Jurkat, Clone E6-1 (cell line): ENCODE measurements at regions not wholly inside any gene's neighbourhood (a gene's known extent, or its start where the extent isn't known, plus 50 kb on each side); places are given as distances from the start of the nearest gene placed in this dataset.

Experiments used
- DNase-seq: peaks from one replicate; pipeline ENCODE4 v3.0.0-alpha.2; 2011; ENCODE audit warnings: low read depth, low spot score
- H3K4me3 ChIP-seq: 2 replicates; pipeline ENCODE4 v1.5.1; 2011; ENCODE audit warnings: mild to moderate bottlenecking, low read length, control low read depth, moderate library complexity

DNA sequence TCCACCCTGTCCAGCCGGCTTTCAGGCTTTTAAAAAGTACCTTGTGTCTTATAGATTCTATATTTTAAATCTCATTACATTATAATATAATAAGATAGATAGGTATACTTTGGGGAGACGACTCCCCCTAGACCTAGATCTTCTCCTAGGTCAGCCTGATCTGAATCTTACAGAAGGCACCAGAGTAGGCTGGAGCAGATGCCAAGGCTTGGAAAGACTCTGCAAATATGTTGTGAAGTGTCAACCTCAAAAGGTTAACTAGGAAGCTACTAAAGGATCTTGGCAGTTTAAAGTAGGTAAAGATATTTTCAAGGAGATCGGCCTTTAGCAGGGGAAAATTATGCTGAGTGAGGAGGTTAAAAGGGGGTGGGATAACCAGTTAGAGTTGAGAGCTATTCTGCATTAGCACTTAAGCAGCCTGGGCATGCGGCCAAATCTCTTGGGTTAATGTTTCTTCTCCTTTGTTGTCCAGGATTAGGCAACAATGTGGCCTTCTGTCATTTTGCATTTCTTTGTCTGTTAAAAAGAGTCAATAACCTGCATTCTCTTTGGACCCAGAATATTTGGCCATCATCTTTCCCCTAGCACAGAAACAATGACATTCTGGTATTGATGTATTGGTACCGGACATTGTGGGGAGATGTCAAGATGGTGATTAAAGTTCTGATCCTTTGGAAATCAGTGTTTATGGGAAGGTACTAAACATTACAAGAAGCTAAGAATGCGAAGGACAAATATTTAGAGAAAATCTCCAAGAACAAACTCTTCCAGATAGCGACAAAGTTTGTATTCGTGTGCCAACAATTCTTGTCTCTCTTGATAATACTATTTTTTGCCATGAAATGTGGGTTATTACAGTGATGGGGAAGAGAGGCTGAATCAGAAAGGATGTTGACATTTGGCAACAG lies 51.2 kb upstream of the DHX40 start:
- DNase-seq: no peak

More for the DNA sequence above, 51.2 kb upstream of the DHX40 start:
- no peak overlapping the region for H3K4me3 ChIP-seq
